AG09309 (cell line): ENCODE measurements at regions not wholly inside any gene's neighbourhood (a gene's known extent, or its start where the extent isn't known, plus 50 kb on each side); places are given as distances from the start of the nearest gene placed in this dataset.
"Not testable (repeated sequence)": the region's sequence is repeated elsewhere in the genome, so short reads cannot be mapped to it uniquely, and the experiment has no call there.

Experiments used
- DNase-seq: peaks from one replicate; pipeline ENCODE4 v3.0.0-alpha.2; 2010; ENCODE audit warnings: low read depth
- H3K4me3 ChIP-seq: 2 replicates; pipeline ENCODE4 v1.5.1; 2011; ENCODE audit warnings: mild to moderate bottlenecking, low read depth, low read length, moderate library complexity; ENCODE audit not compliant: control insufficient read depth
- TF ChIP-seq, protein P1 (sequence below): IDR thresholded peaks from 2 replicates; pipeline ENCODE4 v1.5.1; 2011; ENCODE audit warnings: mild to moderate bottlenecking, low read depth, low read length, inconsistent platforms; ENCODE audit not compliant: insufficient read depth, control insufficient read depth; ENCODE audit errors: missing control alignments

DNA sequence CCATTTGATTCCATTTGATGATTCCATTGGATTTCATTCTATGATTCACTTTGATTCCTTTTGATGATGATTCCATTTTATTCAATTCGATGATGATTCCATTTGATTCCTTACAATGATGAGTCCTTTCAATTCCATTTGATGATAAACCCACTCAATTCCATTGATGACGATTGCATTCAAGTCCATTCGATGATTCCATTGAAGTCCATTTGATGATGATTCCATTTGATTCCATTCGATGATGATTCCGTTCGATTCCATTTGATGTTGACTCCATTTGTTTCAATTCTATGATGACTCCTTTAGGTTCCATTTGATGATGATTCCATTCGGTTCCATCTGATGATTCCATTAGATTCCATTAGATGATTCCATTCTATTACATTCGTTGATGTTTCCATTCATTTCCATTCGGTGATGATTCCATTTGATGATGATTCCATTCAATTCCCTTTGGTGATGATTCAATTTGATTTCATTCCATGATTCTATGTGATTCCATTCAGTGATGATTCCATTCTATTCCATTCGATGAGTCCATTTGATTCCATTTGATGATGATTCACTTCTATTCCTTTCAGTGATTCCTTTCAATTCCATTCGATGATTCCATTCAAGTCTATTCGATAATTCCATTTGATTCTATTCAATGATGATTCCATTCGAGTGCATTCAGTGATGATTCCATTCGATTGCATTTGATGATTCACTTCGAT, 1106.0 kb downstream of the RPIA start:
- TF ChIP-seq, protein P1, sequence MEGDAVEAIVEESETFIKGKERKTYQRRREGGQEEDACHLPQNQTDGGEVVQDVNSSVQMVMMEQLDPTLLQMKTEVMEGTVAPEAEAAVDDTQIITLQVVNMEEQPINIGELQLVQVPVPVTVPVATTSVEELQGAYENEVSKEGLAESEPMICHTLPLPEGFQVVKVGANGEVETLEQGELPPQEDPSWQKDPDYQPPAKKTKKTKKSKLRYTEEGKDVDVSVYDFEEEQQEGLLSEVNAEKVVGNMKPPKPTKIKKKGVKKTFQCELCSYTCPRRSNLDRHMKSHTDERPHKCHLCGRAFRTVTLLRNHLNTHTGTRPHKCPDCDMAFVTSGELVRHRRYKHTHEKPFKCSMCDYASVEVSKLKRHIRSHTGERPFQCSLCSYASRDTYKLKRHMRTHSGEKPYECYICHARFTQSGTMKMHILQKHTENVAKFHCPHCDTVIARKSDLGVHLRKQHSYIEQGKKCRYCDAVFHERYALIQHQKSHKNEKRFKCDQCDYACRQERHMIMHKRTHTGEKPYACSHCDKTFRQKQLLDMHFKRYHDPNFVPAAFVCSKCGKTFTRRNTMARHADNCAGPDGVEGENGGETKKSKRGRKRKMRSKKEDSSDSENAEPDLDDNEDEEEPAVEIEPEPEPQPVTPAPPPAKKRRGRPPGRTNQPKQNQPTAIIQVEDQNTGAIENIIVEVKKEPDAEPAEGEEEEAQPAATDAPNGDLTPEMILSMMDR = no peak
- no peak overlapping the region for H3K4me3 ChIP-seq
- no peak for DNase-seq

DNA sequence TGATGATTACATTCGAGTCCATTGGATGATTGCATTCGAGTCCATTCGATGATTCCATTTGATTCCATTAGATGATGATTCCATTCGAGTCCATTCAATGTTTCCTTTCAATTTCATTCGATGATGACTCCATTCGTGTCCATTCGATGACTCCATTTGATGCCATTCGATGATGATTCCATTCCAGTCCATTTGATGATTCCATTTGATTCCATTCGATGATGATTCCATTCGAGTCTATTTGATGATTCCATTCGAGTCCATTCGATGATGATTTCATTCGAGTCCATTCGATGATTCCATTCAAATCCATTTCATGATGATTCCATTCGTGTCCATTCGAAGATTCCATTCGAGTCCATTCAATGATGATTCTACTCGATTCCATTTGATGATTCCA, 1109.7 kb downstream of the RPIA start:
- not testable (repeated sequence) for H3K4me3 ChIP-seq, DNase-seq

DNA sequence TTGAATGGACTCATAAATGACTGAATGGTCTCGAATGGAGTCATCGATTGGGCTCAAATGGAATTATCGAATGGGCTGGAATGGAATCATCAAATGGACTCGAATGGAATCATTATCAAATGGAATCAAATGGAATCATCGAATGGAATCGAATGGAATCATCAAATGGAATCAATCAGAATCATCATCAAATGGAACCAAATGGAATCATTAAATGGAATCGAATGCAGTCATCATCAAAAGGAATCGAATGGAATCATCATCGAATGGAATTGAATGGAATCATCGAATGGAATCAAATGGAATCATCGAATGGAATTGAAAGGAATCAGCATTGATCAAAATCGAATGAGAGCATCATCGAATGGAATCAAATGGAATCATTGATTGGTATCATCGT, 1114.9 kb downstream of the RPIA start:
- not testable (repeated sequence) for H3K4me3 ChIP-seq, DNase-seq

DNA sequence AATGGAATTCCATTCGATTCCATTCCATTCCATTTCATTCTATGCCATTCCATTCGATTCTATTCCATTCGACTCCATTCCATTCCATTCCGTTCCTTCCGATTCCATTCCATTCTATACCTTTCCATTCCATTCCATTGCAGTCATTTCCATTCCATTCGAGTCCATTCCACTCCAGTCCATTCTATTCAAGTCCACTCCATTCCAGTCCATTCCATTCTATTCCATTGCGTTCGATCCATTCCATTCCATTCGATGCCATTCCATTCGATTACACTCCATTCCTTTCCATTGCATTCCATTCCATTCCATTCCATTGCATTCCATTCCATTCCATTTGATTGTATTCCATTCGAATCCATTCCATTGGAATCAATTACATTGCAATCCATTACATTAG, 1119.8 kb downstream of the RPIA start:
- DNase-seq = no peak
- no peak overlapping the region for H3K4me3 ChIP-seq
- TF ChIP-seq, protein P1 = no peak

DNA sequence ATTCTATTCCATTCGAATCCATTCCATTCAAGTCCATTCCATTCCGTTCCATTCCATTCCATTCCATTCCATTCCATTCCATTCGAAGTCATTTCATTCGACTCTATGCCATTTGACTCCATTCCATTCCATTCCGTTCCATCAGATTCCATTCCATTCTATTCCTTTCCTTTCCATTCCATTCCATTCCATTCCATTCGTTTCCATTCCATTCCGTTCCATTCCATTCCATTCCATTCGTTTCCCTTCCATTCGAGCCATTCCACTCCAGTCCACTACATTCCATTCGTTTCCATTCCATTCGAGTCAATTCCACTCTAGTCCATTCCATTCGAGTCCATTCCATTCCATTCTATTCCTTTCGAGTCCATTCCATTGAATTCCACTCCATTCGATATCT, 1120.4 kb downstream of the RPIA start:
- not testable (repeated sequence) for DNase-seq, H3K4me3 ChIP-seq

DNA sequence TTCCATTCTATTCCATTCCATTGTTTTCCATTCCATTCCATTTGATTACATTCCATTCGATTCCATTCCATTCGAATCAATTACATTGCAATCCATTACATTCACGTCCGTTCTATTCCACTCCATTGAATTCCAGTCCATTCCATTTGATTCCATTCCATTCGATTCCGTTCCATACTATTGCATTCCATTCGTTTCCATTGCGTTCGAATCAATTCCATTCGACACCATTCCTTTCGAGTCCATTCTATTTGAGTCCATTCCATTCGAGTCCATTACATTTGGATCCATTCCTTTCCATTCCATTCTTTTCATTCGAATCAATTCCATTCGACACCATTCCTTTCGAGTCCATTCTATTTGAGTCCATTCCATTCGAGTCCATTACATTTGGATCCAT, 1122.9 kb downstream of the RPIA start:
- not testable (repeated sequence) for DNase-seq, H3K4me3 ChIP-seq

DNA sequence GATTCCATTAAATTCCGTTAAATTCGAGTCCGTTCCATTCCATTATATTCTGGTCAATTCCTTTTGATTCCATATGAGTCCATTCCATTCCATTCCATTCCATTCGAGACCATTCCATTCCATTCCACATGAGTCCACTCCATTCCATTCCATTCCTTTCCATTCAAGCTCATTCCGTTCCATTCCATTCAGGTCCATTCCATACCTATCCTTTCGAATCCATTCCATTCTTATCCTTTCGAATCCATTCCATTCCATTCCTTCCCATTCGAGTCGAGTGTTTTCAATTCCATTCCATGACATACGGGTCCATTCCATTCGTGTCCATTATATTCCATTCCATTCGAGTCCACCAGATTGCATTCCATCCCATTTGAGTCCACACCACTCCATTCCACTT, 1127.4 kb downstream of the RPIA start:
- no peak overlapping the region for H3K4me3 ChIP-seq
- TF ChIP-seq, protein P1 = no peak
- DNase-seq = no peak

DNA sequence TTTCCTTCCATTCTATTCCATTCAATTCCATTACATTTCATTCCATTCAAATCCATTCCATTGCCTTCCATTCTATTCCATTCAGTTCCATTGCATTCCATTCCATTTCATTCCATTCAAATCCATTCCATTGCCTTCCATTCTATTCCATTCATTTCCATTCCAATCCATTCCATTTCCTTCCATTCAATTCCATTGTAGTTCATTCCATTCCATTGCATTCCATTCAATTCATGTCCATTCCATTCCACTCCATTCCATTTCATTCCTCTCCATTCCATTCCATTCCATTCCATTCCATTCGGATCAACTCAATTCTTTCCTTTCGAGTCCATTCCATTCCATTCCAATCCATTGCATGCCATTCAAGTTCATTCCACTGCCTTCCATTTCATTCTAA, 1128.3 kb downstream of the RPIA start:
- TF ChIP-seq, protein P1 = no peak
- H3K4me3 ChIP-seq = no peak overlapping the region
- no peak for DNase-seq

DNA sequence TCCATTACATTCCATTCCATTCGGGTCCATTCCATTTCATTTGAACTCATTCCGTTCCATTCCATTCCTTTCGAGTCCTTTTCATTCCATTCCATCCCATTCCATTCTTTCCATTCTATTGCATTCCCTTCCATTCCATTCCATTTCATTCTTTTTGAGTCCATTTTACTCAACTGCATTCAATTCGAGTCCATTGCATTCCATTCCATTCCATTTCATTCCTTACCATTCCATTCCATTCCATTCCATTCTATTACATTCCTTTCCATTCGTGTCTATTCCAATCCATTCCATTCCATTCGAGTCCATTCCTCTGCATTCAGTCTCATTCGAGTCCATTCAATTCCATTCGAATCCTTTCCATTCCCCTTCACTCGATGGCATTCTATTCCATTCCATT, 1128.8 kb downstream of the RPIA start:
- H3K4me3 ChIP-seq = no peak overlapping the region
- TF ChIP-seq, protein P1 = no peak
- DNase-seq = no peak
